ENCODE measurements at regions not wholly inside any gene's neighbourhood (a gene's known extent, or its start where the extent isn't known, plus 50 kb on each side); places are given as distances from the start of the nearest gene placed in this dataset.
"Not testable (repeated sequence)": the region's sequence is repeated elsewhere in the genome, so short reads cannot be mapped to it uniquely, and the experiment has no call there.

DNA sequence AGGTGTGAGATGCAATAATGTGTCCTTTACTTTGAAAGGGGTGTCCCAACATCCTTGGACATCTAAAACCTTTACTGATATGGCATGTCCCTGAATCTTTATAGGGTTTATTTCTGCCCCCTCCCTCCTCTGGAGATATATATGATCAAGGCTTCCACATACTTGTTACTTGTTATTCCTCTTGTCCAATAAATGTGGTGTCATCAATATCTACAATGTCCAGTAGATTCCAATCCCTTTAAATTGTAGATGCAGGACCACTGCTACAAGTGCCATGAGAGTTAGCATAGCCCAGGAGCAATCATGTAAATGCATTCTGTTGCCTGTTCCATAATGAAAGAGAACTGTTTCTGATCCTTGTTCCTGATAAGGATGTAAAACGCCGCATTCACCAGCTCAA is 479.7 kb upstream of the MEIS1 start:
- no peak for DNase-seq (ENCODE audit: low spot score)

DNA sequence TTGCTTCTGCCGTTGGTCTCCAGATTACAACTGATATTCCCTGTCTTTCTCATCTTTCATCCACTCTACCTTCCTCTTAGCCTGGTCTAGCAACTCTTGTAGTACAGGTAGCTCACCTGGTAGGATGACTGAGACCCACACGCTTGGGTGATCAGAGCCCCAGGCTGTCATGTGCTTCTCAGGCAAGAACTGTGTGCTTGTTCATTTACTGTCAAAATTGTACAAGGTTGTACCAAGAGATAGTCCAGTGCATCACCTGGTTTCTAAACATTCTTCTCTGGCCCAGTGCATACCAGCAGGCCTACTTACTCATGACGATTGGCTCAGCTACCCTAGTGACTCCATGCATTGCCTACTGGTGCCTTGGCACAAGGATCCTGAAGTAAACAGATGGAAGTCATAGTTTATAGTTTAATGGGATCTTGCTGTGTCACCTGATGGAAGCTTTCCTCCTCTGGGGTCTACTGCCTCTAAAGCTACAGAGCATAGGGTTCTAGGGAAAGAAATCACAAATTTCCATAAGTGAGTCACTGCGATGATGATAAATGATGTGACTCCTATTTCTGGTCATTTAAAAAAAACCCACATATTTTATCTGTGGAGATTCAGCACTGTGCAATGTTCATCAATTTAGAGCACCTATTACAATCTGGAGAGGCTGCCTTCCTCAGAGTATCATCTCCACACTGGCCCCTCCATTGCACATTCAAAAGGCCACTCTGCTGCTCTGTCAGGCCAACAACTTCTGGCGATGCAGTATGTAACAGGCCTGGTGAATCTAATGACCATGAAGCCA is 481.8 kb upstream of the MEIS1 start:
- DNase-seq (ENCODE audit: low spot score) = no peak

DNA sequence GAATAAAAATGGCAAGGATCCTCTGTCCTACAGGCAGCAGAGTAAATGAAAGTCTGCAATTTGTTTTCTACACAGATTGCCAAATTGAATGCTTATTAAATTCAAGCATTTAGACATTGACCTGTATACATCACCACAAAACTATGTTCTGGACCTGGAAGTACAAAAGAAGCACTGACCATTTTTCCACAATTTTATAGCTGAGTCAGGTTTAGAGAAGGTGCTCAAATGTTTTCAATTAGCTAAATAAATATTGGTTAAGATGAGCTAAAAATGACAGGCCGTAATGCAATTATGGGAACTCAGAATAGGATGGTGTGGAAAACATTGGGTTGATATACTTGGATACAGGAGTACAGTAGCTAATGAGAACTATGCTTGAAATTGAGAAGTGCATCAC is 490.7 kb upstream of the MEIS1 start:
- DNase-seq (ENCODE audit: low spot score) = no peak

DNA sequence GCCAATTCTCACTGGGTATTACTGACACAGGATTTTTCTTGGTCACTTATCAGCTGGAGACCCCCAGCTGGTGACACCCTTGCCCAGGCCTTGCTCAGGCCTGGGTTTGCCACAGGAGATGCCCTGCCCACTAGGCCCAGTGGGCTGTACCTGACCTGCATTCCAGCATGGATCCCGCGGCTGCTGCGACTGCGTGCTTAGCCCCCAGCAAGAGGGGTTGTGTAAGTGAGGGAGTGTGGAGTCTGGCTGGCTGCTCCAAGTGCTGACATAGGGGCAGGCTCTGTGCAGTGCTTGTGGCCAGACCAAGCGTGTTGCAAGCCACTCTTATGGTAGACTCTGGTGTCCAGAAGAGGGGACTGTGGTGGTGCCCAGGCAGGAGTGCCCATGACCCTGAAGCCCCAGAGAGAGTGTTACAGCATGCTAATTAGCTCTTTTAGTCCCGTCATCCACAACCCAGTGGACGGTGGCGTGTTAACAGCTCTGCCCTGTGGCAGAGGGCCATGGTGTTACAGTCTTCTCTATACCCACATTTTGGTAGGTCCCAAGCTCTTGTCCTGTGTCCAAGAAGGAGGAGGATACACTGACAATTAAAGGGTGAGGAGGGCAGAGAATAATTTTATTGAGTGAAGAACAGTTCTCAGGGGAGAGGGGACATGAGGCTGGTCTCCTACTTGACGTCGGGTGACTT is 491.7 kb upstream of the MEIS1 start:
- DNase-seq (ENCODE audit: low spot score) = no peak

DNA sequence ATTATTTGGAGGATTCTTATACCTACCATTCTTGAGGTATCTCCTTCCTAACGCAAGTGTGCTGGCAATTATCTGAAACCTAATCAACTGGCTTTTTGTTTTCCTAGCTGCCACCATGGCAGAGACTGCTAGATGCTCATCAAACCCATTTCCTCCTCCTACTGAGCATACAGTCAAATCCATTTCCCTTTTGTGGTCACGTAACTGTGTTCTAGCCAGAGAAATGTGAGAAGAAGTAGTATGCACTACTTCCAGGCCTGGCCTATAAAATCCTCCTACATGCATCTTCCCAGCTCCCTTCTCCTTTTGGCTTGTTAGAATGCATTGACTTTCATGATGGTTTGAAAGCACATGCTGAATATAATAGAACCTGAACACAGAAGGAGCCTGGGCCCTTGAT is 494.1 kb upstream of the MEIS1 start:
- DNase-seq (ENCODE audit: low spot score) = no peak

DNA sequence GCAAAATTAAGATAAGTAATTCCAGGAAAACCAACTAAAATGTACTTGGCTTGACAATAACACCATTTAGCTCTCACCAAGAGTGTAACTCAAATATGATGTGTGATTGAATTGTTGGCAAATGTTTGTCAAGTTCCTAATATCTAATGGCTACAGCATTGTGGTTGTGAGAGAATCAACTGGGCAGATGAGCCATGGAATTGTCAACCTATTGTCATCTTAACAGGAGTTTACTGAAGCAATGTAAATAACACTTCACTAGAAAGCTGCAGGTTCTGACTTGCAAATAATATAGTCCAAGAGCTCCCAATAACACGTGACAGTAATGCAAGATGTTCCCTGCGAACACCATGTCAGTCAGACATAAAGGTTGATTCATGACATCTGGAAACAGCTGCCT is 495.2 kb upstream of the MEIS1 start:
- no peak for DNase-seq (ENCODE audit: low spot score)

DNA sequence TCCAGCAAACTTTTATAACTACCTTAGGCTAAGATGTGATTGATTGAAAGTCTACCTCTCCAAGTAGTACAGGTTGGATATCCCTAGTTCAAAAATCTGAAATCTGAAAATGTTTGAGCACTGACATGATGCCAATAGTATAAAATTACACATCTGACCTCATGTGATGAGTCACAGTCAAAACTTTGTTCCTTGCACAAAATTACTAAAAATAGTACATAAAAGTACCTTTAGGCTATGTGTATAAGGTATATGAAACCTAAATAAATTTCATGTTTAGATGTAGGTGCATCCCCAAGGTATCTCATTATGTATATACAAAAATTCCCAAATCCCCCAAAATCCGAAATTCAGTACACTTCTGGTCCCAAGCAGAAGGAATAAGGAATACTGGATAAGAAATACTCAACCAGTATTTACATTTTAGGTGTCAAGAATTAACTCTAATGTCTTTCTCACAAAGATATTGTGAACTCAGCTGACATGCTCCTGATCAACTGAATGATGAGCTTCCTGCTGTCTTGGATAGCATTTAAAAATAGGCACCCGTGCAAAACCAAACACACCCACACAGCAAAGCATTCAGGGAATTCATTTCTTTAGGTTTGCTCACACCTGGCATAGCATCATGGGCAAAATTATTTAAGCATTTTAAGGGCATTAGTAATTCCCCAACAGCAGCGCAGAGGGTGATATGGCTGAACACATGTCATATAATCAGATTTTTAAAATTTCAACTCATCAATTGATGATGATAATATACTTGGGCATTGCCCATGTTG is 497.4 kb upstream of the MEIS1 start:
- DNase-seq (ENCODE audit: low spot score) = no peak

DNA sequence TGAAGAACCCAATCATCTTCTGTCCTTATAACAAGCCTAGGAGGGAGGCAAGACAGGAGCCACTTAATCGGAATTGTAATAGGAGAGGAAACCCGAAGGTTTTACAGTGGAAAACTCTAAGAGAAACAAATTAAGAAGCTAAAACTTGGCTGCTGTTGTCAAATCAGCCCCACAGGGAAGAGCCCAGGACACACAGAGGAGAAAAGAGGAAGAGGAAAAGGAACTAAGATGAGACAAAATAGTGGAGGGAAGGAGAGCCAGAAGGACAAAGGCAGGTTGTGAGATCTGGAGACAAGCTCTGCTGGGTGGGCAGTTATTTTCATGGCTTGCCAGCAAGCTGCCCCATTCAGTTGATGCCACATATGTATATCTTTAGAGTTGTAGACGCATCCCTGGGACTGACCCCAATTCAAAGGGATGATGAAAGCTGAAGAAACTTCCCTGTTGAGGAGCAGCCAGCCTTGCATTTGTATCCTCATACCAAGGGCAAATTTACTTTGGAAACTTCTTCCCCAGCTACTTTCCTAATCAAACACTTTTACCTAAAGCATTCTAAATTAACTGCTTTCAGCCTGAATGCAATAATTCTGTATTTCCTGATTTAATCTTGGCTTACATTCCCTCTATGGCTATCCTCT is 499.8 kb upstream of the MEIS1 start:
- no peak for DNase-seq (ENCODE audit: low spot score)

DNA sequence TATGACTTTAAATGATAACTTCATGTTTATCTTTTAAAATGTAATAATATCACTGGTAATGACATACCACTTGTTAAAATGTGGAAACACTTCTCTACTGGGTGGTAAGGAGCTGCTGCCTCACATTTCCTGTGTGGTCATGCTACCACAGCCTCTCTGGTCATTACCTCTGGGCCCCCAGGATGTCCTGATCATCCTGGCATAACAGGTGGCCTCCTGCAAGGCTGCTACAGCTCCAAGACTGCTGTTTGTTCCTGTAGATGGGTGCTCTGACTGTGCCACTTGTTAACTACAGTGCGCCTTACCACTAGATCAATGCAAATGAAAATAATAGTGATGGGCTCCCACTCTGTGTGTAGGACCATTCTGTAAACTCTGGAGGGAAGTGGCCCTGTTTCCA is 500.2 kb upstream of the SPRED2 start:
- no peak for DNase-seq (ENCODE audit: low spot score)

DNA sequence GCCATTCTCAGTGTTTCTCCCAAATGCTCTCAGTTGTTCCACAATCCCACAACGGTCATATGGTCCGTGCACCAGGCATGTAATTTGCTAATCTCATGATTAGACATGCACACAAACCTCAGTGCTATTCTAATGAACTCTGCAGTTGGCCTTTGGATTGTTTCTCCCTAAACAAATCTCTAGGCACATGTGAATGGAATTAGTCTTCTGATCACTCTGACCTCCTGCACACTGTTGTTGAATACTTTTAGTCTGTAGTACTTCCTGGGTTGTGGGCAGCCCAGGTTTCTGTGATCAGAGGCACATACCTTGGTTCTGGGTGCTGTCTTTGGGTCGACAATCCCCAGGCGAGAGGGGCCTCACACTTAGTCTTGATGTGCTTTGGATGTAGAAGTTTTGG is 498.7 kb upstream of the SPRED2 start:
- DNase-seq (ENCODE audit: low spot score) = no peak

DNA sequence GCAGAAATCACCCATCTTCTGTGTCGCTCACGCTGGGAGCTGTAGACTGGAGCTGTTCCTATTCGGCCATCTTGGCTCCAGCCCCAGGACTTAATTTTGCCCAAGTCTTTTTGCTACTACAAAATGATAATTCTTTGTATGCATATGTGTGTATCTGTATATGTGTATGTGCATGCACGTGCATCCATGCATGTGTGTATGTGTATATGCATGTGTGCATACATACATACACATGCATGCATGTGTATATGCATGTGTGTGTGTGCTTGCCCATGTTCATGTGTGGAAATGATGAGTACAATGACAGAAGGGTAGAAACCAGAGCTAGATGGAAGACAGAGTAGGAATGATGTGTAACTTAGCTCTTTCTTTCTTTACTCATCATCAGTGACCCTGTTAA is 497.9 kb upstream of the SPRED2 start:
- DNase-seq (ENCODE audit: low spot score) = no peak

DNA sequence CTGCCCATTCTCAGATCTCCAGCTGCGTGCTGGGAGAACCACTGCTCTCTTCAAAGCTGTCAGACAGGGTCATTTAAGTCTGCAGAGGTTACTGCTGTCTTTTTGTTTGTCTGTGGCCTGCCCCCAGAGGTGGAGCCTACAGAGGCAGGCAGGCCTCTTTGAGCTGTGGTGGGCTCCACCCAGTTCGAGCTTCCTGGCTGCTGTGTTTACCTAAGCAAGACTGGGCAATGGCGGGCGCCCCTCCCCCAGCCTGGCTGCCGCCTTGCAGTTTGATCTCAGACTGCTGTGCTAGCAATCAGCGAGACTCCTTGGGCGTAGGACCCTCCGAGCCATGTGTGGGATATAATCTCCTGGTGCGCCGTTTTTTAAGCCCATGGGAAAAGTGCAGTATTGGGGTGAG is 497.3 kb upstream of the SPRED2 start:
- not testable (repeated sequence) for DNase-seq (ENCODE audit: low spot score)

DNA sequence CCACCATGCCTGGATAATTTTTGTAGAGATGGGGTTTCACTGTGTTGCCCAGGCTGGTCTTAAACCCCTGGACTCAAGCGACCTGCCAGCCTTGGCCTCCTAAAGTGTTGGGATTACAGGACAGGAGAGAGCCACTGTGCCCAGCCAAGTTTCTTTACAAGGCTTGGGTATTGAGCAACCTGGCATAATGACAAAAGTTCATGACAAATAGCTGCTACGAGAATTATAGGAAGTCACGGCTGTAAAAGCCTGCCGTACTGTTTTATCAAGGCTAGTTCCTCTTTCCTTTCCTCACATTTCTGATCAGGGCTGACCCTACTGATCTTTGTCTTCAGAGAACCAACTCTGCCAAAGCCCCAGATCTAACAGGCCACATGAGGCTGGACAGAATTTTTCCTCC is 490.4 kb upstream of the SPRED2 start:
- no peak for DNase-seq (ENCODE audit: low spot score)

DNA sequence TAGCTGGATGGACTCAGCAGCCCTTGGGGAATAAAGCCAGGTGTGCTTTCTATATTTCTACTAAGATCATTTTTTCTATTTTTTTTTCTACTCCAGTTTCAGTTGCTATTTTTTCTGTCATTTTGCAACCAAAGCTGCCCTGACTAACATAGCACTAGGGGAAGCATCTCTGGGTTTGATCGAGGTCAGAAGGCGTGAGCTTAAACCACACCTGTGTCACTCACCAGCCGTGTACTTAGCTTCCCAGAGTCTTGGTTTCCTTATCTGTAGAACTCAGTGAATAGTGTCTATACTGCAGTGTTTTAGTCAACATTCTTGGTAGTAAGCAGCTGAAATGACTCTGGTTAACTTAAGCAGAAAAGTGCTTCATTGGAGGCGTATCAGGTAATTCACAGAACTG is 489.6 kb upstream of the SPRED2 start:
- DNase-seq (ENCODE audit: low spot score) = no peak

DNA sequence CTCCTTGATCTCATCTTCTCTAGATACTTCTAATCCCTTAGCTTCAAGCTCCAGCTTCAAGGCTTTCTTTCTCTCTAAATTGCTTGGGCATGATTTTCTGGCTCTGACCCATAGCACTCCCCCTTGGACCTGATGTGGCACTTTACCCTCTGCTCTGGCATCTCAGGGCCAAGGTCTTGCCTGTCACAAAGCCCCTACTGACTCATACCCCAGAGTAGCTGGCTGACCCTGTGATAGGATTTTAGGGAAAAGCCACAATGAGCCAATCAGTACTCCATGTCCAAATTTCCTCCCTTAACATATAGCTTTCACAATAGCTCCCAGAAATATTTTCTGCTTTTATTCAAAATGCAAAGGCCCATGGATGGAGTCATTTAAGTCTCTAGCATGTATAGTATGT is 488.7 kb upstream of the SPRED2 start:
- no peak for DNase-seq (ENCODE audit: low spot score)

DNA sequence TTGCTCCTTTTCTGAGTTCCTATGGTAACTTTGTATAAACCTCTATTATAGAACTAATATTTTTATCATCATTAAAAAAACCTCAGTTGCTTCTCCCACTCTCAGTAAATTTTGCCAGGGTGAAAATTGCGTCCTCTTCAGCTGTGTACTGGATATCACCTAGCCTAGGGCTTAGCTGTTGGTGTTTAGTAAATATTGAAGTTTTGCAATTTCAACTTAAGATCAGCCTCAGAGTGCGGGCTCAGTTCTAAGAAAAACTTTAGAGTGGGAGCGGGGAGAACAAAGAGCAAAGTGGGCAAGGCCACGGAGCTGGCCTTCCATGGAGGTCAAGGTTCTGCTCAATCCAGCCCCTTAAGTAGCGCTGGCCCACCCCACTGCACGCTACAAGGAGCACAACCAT is 488.3 kb upstream of the SPRED2 start:
- DNase-seq (ENCODE audit: low spot score) = no peak

DNA sequence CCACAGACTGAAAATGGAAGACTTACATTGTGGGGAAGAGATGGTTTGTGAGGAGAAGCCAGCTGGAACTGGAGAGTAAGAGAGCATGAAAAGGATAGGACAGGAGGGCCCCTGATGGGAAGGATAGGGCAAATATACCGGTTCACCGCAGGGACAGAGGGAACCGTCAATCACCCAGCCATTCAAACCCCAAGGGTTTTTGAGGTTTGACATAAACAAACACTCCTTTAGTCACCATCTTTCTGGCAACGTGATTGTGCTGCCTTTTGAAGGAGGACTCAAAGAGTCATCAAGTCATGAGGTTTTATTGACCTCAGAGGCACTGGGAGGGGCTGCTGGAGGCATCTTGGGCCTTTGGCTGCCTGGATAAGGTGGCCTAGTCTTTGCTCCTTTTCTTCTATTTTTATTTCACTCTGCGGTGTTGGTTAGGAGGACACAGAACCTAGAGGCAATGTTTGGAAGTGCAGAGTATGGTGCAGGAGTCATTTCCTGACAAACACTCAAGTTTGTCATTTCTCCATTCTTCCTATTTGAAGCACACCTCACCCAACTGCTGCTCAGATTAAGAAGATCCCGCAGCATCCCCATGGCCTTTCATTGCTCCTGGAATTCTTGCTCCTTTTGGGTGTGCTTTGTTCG is 487.3 kb upstream of the SPRED2 start:
- DNase-seq (ENCODE audit: low spot score) = no peak

DNA sequence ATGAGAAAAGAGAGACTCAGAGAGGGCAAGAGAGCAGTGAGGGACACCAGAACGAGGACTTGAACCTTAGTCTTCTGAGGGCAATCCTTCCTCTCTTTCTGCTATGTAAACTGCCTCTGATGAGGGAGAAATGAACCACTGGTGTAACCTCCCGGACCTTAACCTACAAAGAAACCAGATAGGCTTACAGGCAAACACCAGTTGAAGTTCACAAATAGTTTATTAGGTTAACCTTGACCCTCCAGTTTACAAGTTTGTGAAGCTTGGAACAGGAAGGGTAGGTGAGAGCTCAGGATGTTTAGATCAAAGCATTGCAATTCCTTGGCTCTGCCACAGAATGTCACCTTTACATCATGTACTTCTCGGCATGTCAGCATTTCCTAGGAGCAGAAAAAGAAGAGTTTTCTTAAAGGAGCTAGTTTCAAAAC is 486.4 kb upstream of the SPRED2 start:
- DNase-seq (ENCODE audit: low spot score) = no peak

DNA sequence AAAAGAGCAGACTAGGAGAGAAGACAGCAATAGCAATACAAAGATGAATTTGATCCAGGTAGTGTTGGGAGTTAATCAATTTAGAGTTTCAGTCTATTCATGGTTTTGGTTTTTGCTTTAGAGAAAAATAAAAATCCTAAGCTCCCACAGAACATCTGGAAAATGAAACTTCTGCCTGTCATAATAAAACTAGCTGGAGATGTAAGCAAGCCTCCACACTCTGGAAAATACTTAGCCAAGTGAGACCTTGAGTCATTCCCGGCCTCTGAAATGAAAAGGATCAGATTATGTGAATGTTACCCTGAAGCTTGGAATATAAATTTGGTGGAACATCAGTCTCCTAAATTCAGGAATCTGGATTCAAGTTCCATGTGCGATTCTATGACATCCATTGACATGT is 485.6 kb upstream of the SPRED2 start:
- DNase-seq (ENCODE audit: low spot score) = no peak

DNA sequence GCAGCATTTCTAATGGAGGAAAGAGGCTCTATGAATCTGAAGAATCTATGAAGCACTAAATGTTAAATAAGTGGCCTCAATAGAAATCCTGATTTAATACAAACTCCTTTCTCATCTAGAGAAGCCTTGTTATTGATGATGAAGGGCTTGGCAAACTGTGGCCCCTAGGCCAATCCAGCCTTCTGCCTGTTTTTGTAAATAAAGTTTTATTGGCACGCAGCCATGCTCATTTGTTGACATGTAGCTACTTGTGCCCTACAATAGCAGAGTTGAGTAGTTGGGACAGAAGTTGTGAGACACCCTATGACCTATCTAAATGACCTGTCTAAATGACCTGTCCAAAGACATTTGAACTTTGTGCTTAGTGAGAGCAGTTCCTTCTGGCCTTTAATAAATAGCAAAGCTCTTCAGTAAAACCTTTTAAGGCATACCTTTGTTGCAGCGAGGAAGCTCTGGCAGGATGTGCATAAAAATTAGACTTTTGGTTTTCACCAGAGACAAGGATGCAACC is 484.4 kb upstream of the SPRED2 start:
- no peak for DNase-seq (ENCODE audit: low spot score)

DNA sequence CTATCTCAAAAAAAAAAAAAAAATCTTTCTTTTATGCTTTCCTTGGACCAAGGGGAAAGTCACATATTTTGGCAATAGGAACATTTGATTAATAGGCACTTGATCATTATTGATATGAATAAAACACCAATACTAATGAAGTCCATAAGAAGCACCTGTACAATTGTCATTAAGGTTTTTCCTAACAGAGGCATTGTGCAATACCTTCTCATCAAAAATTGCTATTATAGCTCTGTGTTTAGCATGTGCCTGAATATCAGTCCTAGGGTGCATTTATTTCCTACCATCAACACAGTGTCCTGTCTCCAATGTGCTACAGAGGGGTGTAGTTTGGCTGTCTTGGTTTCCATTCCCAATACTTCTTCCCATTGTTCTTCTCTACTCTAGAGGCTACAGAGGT is 483.8 kb upstream of the SPRED2 start:
- DNase-seq (ENCODE audit: low spot score) = no peak

DNA sequence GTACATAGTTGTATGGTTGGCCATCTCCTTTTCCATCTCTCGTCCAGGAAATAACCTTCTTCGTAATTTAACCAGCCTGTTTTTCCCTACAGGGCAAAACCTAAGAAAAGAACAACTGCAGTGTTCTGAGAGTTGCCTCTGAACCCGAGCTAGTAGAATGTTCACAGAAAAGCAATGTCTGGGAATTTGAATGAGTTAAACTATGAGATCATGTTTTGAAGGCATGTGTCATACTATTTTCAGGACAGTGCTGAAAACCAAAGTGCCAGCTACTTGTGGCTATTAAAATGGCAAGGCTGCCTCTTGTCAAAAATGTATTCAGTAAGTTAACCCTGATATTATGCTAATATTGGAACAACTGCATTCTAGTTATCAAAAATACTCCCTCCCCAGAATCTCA is 482.9 kb upstream of the SPRED2 start:
- DNase-seq (ENCODE audit: low spot score) = no peak
